Mesenchymal stem cell (in vitro differentiated cells and primary cell): ENCODE measurements at regions not wholly inside any gene's neighbourhood (a gene's known extent, or its start where the extent isn't known, plus 50 kb on each side); places are given as distances from the start of the nearest gene placed in this dataset.
A peak's percentile ranks its signal among the peaks of the same experiment; 100 is the strongest.

Experiments
- DNase-seq: peaks from one replicate; pipeline ENCODE4 v3.0.0-alpha.2; 2013
- H2AFZ ChIP-seq: one replicate; pipeline ENCODE4 v1.6.1; 2013; ENCODE audit warnings: low read depth, mild to moderate bottlenecking, control low read depth, inconsistent platforms, low read length, moderate library complexity
- H2AK5ac ChIP-seq: 2 replicates; pipeline ENCODE4 v1.6.1; 2013; ENCODE audit warnings: low read length, moderate library complexity, mild to moderate bottlenecking, inconsistent platforms; ENCODE audit not compliant: severe bottlenecking
- H2BK120ac ChIP-seq: one replicate; pipeline ENCODE4 v1.6.1; 2013; ENCODE audit warnings: low read depth, mild to moderate bottlenecking, inconsistent platforms, low read length, moderate library complexity
- H2BK12ac ChIP-seq, 2 experiments: one replicate each; pipeline ENCODE4 v1.6.1; 2013; ENCODE audit warnings: inconsistent platforms in 2 of 2, low read length in 2 of 2, mild to moderate bottlenecking in 2 of 2, moderate library complexity in 2 of 2, control low read depth in 1 of 2
- H2BK15ac ChIP-seq: one replicate; pipeline ENCODE4 v1.6.1; 2013; ENCODE audit warnings: mild to moderate bottlenecking, low read depth, inconsistent platforms; ENCODE audit not compliant: poor library complexity, severe bottlenecking
- H2BK5ac ChIP-seq: 2 replicates; pipeline ENCODE4 v1.6.1; 2013; ENCODE audit warnings: low read depth, mild to moderate bottlenecking, low read length, control low read depth, inconsistent platforms; ENCODE audit not compliant: poor library complexity, severe bottlenecking
- H3K14ac ChIP-seq, 2 experiments: one replicate each; pipeline ENCODE4 v1.6.1; 2013; ENCODE audit warnings: inconsistent platforms in 2 of 2, low read length in 2 of 2, control low read depth in 1 of 2, mild to moderate bottlenecking in 1 of 2, moderate library complexity in 1 of 2
- H3K18ac ChIP-seq, 2 experiments: one replicate each; pipeline ENCODE4 v1.6.1; 2013; ENCODE audit warnings: inconsistent platforms in 2 of 2, low read length in 2 of 2, control low read depth in 1 of 2, low read depth in 1 of 2, mild to moderate bottlenecking in 1 of 2
- H3K23ac ChIP-seq, 2 experiments: one replicate each; pipeline ENCODE4 v1.6.1; 2013; ENCODE audit warnings: inconsistent platforms in 2 of 2, low read length in 2 of 2, mild to moderate bottlenecking in 2 of 2, moderate library complexity in 2 of 2, control low read depth in 1 of 2
- H3K27ac ChIP-seq: 2 replicates; pipeline ENCODE4 v1.5.1; 2013; ENCODE audit warnings: mild to moderate bottlenecking, moderate library complexity, low read length, control low read depth, inconsistent platforms; ENCODE audit not compliant: poor library complexity, severe bottlenecking
- H3K27me3 ChIP-seq, 2 experiments: 2 replicates each; pipeline versions ENCODE4 v1.6.1 to v1.7.0; 2013; ENCODE audit warnings: low read length in 2 of 2, mild to moderate bottlenecking in 2 of 2, moderate library complexity in 2 of 2, control low read depth in 1 of 2, inconsistent platforms in 1 of 2; ENCODE audit not compliant: control insufficient read depth in 1 of 2, insufficient read depth in 1 of 2
- H3K36me3 ChIP-seq, 2 experiments: 2 replicates each; pipeline versions ENCODE4 v1.6.1 to v1.7.0; 2013; ENCODE audit warnings: low read length in 2 of 2, control low read depth in 1 of 2, inconsistent platforms in 1 of 2, low read depth in 1 of 2, mild to moderate bottlenecking in 1 of 2; ENCODE audit not compliant: insufficient read depth in 2 of 2, control insufficient read depth in 1 of 2
- H3K4ac ChIP-seq, 2 experiments: one replicate each; pipeline ENCODE4 v1.6.1; 2013; ENCODE audit warnings: inconsistent platforms in 2 of 2, low read length in 2 of 2, mild to moderate bottlenecking in 2 of 2, moderate library complexity in 2 of 2, control low read depth in 1 of 2, low read depth in 1 of 2
- H3K4me1 ChIP-seq: 2 replicates; pipeline ENCODE4 v1.6.1; 2013; ENCODE audit warnings: low read depth, low read length, control low read depth; ENCODE audit not compliant: control insufficient read depth, insufficient read depth
- H3K4me2 ChIP-seq: 2 replicates; pipeline ENCODE4 v1.6.1; 2013; ENCODE audit warnings: low read length, mild to moderate bottlenecking, inconsistent platforms; ENCODE audit not compliant: poor library complexity, severe bottlenecking
- H3K4me3 ChIP-seq, 2 experiments: 2 replicates each; pipeline versions ENCODE4 v1.5.1 to v1.7.0; 2013; ENCODE audit warnings: low read length in 2 of 2, mild to moderate bottlenecking in 2 of 2, control low read depth in 1 of 2, low read depth in 1 of 2; ENCODE audit not compliant: insufficient read depth in 1 of 2
- H3K79me1 ChIP-seq: replicated peaks from 2 replicates; pipeline ENCODE4 v1.6.1; 2013; ENCODE audit warnings: mild to moderate bottlenecking, control low read depth, low read length, inconsistent platforms; ENCODE audit not compliant: poor library complexity, severe bottlenecking
- H3K9ac ChIP-seq: 2 replicates; pipeline ENCODE4 v1.7.0; 2013; ENCODE audit warnings: mild to moderate bottlenecking, low read length, moderate library complexity
- H3K9me3 ChIP-seq: 2 replicates; pipeline ENCODE4 v1.7.0; 2013; ENCODE audit warnings: mild to moderate bottlenecking, low read length; ENCODE audit not compliant: control insufficient read depth
- H4K8ac ChIP-seq: one replicate; pipeline ENCODE4 v1.6.1; 2013; ENCODE audit warnings: inconsistent platforms, mild to moderate bottlenecking, low read length, moderate library complexity
- H4K91ac ChIP-seq: one replicate; pipeline ENCODE4 v1.6.1; 2013; ENCODE audit warnings: mild to moderate bottlenecking, low read length, inconsistent platforms
- WGBS: methylation state at CpG from one replicate; pipeline ENCODE4 v1.1.7; 2013; ENCODE audit warnings: mixed read lengths; 5-methylcytosine and 5-hydroxymethylcytosine counted together

- Histone ChIP-seq H3K9me3 (no peaks in the 10 kb centered on the region), H3K18ac (no peak overlapping the region), H3K23ac (no peak overlapping the region), H4K8ac (no peak overlapping the region), H3K27me3 (no peaks in the 10 kb centered on the region), H3K14ac (no peak overlapping the region), H3K4me1 (no peaks in the 10 kb centered on the region), H2AK5ac (no peak overlapping the region), H3K27ac (no peak overlapping the region), H2AFZ (no peak overlapping the region), H4K91ac (no peak overlapping the region), H2BK12ac (no peak overlapping the region), H3K4ac (no peak overlapping the region), H2BK120ac (no peak overlapping the region), H3K36me3 (no peaks in the 10 kb centered on the region), H2BK15ac (no peak overlapping the region), H2BK5ac (no peak overlapping the region), H3K9ac (no peak overlapping the region), H3K4me3 (no peak overlapping the region), H3K79me1 (no peaks in the 10 kb centered on the region), H3K4me2 (no peak overlapping the region)
- 83% methylated on average over 2 of the region's 3 CpGs for WGBS
- DNase-seq = no peak
Measured at GRCh38 chr4:149265645-149266044, 550.0 kb downstream of the IQCM start.

- H3K4me1 ChIP-seq = no peaks in the 10 kb centered on the region
- H2BK5ac ChIP-seq = no peak overlapping the region
- H3K18ac ChIP-seq = no peak overlapping the region
- H3K4me2 ChIP-seq = no peak overlapping the region
- no peak overlapping the region for H3K23ac ChIP-seq
- H2BK12ac ChIP-seq = no peak overlapping the region
- H4K91ac ChIP-seq = no peak overlapping the region
- no peak overlapping the region for H2BK120ac ChIP-seq
- no peak overlapping the region for H3K14ac ChIP-seq
- no peak overlapping the region for H2AK5ac ChIP-seq
- H3K4ac ChIP-seq = no peak overlapping the region
- no peak overlapping the region for H3K9ac ChIP-seq
- no peak overlapping the region for H3K4me3 ChIP-seq
- H4K8ac ChIP-seq = no peak overlapping the region
- no peak overlapping the region for H2BK15ac ChIP-seq
- no peak overlapping the region for H3K27ac ChIP-seq
- H3K27me3 ChIP-seq = no peaks in the 10 kb centered on the region
- no peak overlapping the region for H2AFZ ChIP-seq
- WGBS = no CpG with 5 or more reads among the region's 2 CpGs
- H3K9me3 ChIP-seq = no peaks in the 10 kb centered on the region
- H3K36me3 ChIP-seq = no peaks in the 10 kb centered on the region
- peak; percentile 48 for DNase-seq
- H3K79me1 ChIP-seq = no peaks in the 10 kb centered on the region
Measured at GRCh38 chr4:149264093-149264733, 551.4 kb downstream of the IQCM start.

GRCh38 chr4:149248191-149248764 lies 567.4 kb downstream of the IQCM start:
- Histone ChIP-seq H4K8ac (no peak overlapping the region), H3K4ac (no peak overlapping the region), H3K23ac (no peak overlapping the region), H3K4me3 (no peak overlapping the region), H3K27me3 (no peaks in the 10 kb centered on the region), H3K4me2 (no peak overlapping the region), H4K91ac (no peak overlapping the region), H2AFZ (no peak overlapping the region), H2AK5ac (no peak overlapping the region), H3K36me3 (no peaks in the 10 kb centered on the region), H2BK15ac (no peak overlapping the region), H3K4me1 (no peaks in the 10 kb centered on the region), H3K79me1 (no peaks in the 10 kb centered on the region), H3K27ac (no peak overlapping the region), H2BK5ac (no peak overlapping the region), H2BK120ac (no peak overlapping the region), H3K14ac (no peak overlapping the region), H3K9ac (no peak overlapping the region), H2BK12ac (no peak overlapping the region), H3K18ac (no peak overlapping the region), H3K9me3 (no peaks in the 10 kb centered on the region)
- no CpG with 5 or more reads among the region's 1 CpG for WGBS
- DNase-seq = no peak

GRCh38 chr4:149247164-149247563 lies 568.5 kb downstream of the IQCM start:
- Histone ChIP-seq H3K79me1 (no peaks in the 10 kb centered on the region), H3K4me3 (no peak overlapping the region), H3K36me3 (no peaks in the 10 kb centered on the region), H2BK12ac (no peak overlapping the region), H3K4ac (no peak overlapping the region), H2BK120ac (no peak overlapping the region), H3K18ac (no peak overlapping the region), H3K9me3 (no peaks in the 10 kb centered on the region), H3K9ac (no peak overlapping the region), H4K91ac (no peak overlapping the region), H3K4me1 (no peaks in the 10 kb centered on the region), H2BK5ac (no peak overlapping the region), H3K4me2 (no peak overlapping the region), H2BK15ac (no peak overlapping the region), H2AK5ac (no peak overlapping the region), H3K23ac (no peak overlapping the region), H3K27ac (no peak overlapping the region), H3K27me3 (no peaks in the 10 kb centered on the region), H3K14ac (no peak overlapping the region), H4K8ac (no peak overlapping the region), H2AFZ (no peak overlapping the region)
- 80% methylated on average over 1 of the region's 2 CpGs for WGBS
- no peak for DNase-seq
